ENCODE measurements at regions not wholly inside any gene's neighbourhood (a gene's known extent, or its start where the extent isn't known, plus 50 kb on each side); places are given as distances from the start of the nearest gene placed in this dataset.

DNA sequence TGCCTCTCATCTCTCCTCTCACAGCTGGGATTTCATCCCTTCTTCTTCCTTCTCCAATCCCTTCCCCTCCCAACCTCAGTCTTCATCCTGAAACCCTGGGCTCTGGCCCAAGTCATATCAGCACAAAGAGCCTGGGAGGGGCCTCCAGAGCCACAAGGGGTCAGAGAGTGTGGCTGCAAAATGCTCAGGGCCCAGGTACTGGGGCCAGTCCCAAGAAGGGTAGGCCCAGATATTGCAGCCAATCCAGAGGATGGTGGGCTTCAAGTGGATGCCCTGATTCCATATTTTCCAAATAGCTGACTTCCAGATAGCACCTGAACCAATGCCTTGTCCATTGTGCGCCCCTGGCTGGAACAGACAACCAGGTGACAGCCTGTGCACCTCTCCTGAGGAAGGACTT, 193.9 kb downstream of the MED10 start:
- TF ChIP-seq POLR2A (IDR thresholded peaks at IDR 0.05; ENCODE audit: low read length) (no peak), GATA1 (IDR thresholded peaks at IDR 0.05; ENCODE audit: low read depth, low read length) (no peak)

Measured in erythroblast (primary cell).